ENCODE measurements at regions not wholly inside any gene's neighbourhood (a gene's known extent, or its start where the extent isn't known, plus 50 kb on each side); places are given as distances from the start of the nearest gene placed in this dataset.

DNA sequence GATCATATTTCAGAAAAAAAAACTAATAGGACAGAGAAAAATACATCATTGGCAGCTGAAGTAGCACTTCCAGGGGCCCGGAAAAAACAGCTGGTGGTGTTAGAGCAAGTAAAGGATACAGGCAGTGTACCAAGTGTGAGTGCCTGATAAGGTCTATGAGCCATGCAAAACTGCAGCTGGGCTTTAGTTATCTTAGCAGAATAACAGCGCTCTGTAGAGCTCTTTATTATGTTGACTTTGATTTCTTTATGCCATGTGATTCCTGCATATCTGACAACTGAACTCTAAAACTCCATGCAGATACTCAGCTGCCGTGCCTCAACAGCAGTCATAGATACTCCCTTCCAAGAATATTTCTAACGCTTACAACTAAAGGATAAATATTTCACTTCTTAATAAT, 119.5 kb downstream of the CAAP1 start:
- Histone ChIP-seq H2AFZ (ENCODE audit: low read length) (no peak overlapping the region), H3K4me2 (ENCODE audit: low read depth, low read length, poor library complexity, severe bottlenecking) (no peak overlapping the region), H3K36me3 (ENCODE audit: insufficient read depth, low read length) (no peaks in the 10 kb centered on the region), H3K9me2 (replicated peaks; ENCODE audit: low read depth, low read length) (no peaks in the 10 kb centered on the region), H3K9ac (ENCODE audit: low read depth, low read length, poor library complexity, severe bottlenecking) (no peak overlapping the region), H3F3A (ENCODE audit: low read depth) (no peaks in the 10 kb centered on the region), H3K27me3 (ENCODE audit: insufficient read depth, low read length, poor library complexity, severe bottlenecking) (no peaks in the 10 kb centered on the region), H4K20me1 (ENCODE audit: insufficient read depth, low read length, poor library complexity, severe bottlenecking) (no peaks in the 10 kb centered on the region), H3K9me3 (ENCODE audit: insufficient read depth, low read depth, low read length) (no peaks in the 10 kb centered on the region), H3K4me3 (ENCODE audit: low read length, poor library complexity, severe bottlenecking) (no peak overlapping the region), H3K79me2 (ENCODE audit: insufficient read depth, low read length) (no peaks in the 10 kb centered on the region), H3K4me1 (ENCODE audit: insufficient read depth, low read length, poor library complexity, severe bottlenecking) (no peaks in the 10 kb centered on the region)
- TF ChIP-seq EZH2phosphoT487 (IDR thresholded peaks at IDR 0.05; ENCODE audit: borderline replicate concordance): no peak
- TF ChIP-seq, protein P1, sequence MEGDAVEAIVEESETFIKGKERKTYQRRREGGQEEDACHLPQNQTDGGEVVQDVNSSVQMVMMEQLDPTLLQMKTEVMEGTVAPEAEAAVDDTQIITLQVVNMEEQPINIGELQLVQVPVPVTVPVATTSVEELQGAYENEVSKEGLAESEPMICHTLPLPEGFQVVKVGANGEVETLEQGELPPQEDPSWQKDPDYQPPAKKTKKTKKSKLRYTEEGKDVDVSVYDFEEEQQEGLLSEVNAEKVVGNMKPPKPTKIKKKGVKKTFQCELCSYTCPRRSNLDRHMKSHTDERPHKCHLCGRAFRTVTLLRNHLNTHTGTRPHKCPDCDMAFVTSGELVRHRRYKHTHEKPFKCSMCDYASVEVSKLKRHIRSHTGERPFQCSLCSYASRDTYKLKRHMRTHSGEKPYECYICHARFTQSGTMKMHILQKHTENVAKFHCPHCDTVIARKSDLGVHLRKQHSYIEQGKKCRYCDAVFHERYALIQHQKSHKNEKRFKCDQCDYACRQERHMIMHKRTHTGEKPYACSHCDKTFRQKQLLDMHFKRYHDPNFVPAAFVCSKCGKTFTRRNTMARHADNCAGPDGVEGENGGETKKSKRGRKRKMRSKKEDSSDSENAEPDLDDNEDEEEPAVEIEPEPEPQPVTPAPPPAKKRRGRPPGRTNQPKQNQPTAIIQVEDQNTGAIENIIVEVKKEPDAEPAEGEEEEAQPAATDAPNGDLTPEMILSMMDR (conservative IDR thresholded peaks at IDR 0.05; ENCODE audit: low read length): no peak

DNA sequence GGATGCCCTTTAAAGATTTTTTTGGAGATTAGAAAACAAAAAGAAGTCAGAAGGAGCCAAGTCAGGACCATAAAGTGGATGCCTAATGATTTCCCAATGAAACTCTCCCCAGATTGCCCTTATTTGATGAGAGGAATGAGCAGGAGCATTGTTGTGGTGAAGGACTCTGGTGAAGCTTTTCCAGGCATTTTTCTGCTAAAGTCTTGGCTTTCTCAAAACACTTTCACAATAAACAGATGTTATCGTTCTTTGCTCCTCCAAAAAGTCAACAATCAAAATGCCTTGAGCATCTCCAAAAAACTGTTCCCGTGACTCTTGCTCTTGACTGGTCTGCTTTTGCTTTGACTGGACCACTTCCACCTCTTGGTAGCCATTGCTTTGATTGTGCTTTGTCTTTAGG, 121.8 kb downstream of the CAAP1 start:
- no peaks in the 10 kb centered on the region for H3K9me3 ChIP-seq (ENCODE audit: insufficient read depth, low read depth, low read length)
- no peaks in the 10 kb centered on the region for H3K79me2 ChIP-seq (ENCODE audit: insufficient read depth, low read length)
- H3K4me3 ChIP-seq (ENCODE audit: low read length, poor library complexity, severe bottlenecking): no peak overlapping the region
- no peaks in the 10 kb centered on the region for H3K4me1 ChIP-seq (ENCODE audit: insufficient read depth, low read length, poor library complexity, severe bottlenecking)
- no peaks in the 10 kb centered on the region for H3K27me3 ChIP-seq (ENCODE audit: insufficient read depth, low read length, poor library complexity, severe bottlenecking)
- H4K20me1 ChIP-seq (ENCODE audit: insufficient read depth, low read length, poor library complexity, severe bottlenecking): no peaks in the 10 kb centered on the region
- H2AFZ ChIP-seq (ENCODE audit: low read length): no peak overlapping the region
- H3F3A ChIP-seq (ENCODE audit: low read depth): no peaks in the 10 kb centered on the region
- H3K9me2 ChIP-seq (replicated peaks; ENCODE audit: low read depth, low read length): no peaks in the 10 kb centered on the region
- TF ChIP-seq, protein P1 (conservative IDR thresholded peaks at IDR 0.05; ENCODE audit: low read length): no peak
- no peak for TF ChIP-seq EZH2phosphoT487 (IDR thresholded peaks at IDR 0.05; ENCODE audit: borderline replicate concordance)
- H3K9ac ChIP-seq (ENCODE audit: low read depth, low read length, poor library complexity, severe bottlenecking): no peak overlapping the region
- H3K4me2 ChIP-seq (ENCODE audit: low read depth, low read length, poor library complexity, severe bottlenecking): no peak overlapping the region
- no peaks in the 10 kb centered on the region for H3K36me3 ChIP-seq (ENCODE audit: insufficient read depth, low read length)

DNA sequence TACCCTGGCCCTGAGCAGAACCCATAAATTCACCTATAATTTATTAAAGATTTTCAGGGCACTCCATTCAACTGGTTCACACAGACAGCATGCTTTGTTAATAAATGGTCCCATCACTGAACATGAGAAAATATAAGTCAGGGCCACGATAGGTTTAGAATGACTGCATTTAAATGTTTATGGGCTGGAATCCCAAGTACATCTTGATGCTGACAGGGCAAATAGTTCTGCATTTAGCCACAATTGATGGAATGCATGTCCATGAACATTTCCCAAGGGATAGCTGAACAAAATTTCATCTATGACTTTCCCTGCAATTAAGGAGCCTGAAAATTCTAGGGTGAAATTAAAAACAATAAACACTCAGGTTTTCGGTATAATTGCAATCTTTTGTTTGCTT, 124.5 kb downstream of the CAAP1 start:
- H3K9me3 ChIP-seq (ENCODE audit: insufficient read depth, low read depth, low read length): no peaks in the 10 kb centered on the region
- no peak overlapping the region for H3K4me3 ChIP-seq (ENCODE audit: low read length, poor library complexity, severe bottlenecking)
- H3K9me2 ChIP-seq (replicated peaks; ENCODE audit: low read depth, low read length): no peaks in the 10 kb centered on the region
- no peak overlapping the region for H3K9ac ChIP-seq (ENCODE audit: low read depth, low read length, poor library complexity, severe bottlenecking)
- H3K36me3 ChIP-seq (ENCODE audit: insufficient read depth, low read length): no peaks in the 10 kb centered on the region
- H3K27me3 ChIP-seq (ENCODE audit: insufficient read depth, low read length, poor library complexity, severe bottlenecking): no peaks in the 10 kb centered on the region
- H3K79me2 ChIP-seq (ENCODE audit: insufficient read depth, low read length): no peaks in the 10 kb centered on the region
- H3K4me2 ChIP-seq (ENCODE audit: low read depth, low read length, poor library complexity, severe bottlenecking): no peak overlapping the region
- H3F3A ChIP-seq (ENCODE audit: low read depth): no peaks in the 10 kb centered on the region
- no peak for TF ChIP-seq EZH2phosphoT487 (IDR thresholded peaks at IDR 0.05; ENCODE audit: borderline replicate concordance)
- TF ChIP-seq, protein P1 (conservative IDR thresholded peaks at IDR 0.05; ENCODE audit: low read length): no peak
- no peak overlapping the region for H2AFZ ChIP-seq (ENCODE audit: low read length)
- no peaks in the 10 kb centered on the region for H3K4me1 ChIP-seq (ENCODE audit: insufficient read depth, low read length, poor library complexity, severe bottlenecking)
- H4K20me1 ChIP-seq (ENCODE audit: insufficient read depth, low read length, poor library complexity, severe bottlenecking): no peaks in the 10 kb centered on the region
